ENCODE measurements at regions not wholly inside any gene's neighbourhood (a gene's known extent, or its start where the extent isn't known, plus 50 kb on each side); places are given as distances from the start of the nearest gene placed in this dataset.

GRCh38 chrX:69366183-69366582 is 137.9 kb upstream of the NALF2 start:
- no peak for DNase-seq (ENCODE audit: low spot score)
- no peak for ATAC-seq
- intact Hi-C loops (cut with DNase I), result no loop called here

- no peak for DNase-seq (ENCODE audit: low spot score)
- ATAC-seq, result no peak
These were observed 138.4 kb upstream of the NALF2 start for GRCh38 chrX:69365755-69366154.

GRCh38 chrX:69365349-69365748 is 138.8 kb upstream of the NALF2 start:
- DNase-seq (ENCODE audit: low spot score), result no peak
- intact Hi-C loops (cut with DNase I), result no loop called here
- ATAC-seq, result no peak

More at GRCh38 chrX:69365755-69366154, 138.4 kb upstream of the NALF2 start:
- intact Hi-C loops (cut with DNase I), result no loop called here

GRCh38 chrX:69362856-69363255 is 141.3 kb upstream of the NALF2 start:
- ATAC-seq (peak; percentile 92), DNase-seq (ENCODE audit: low spot score) (peak; percentile 68)
- intact Hi-C loops (cut with DNase I), result no loop called here

- intact Hi-C loops (cut with DNase I), result no loop called here
- DNase-seq (ENCODE audit: low spot score) (no peak), ATAC-seq (peak; percentile 12)
These were observed 141.8 kb upstream of the NALF2 start for GRCh38 chrX:69362354-69362753.

- DNase-seq (ENCODE audit: low spot score) (no peak), ATAC-seq (peak; percentile 44)
- intact Hi-C loops (cut with DNase I), result no loop called here
These were observed 142.7 kb upstream of the NALF2 start for GRCh38 chrX:69361311-69361845.

GRCh38 chrX:69357317-69357716 is 146.8 kb upstream of the NALF2 start:
- ATAC-seq (no peak), DNase-seq (ENCODE audit: low spot score) (no peak)
- intact Hi-C loops (cut with DNase I), result no loop called here

GRCh38 chrX:69324851-69325250 is 159.6 kb upstream of the PJA1 start:
- intact Hi-C loops (cut with DNase I), result no loop called here
- DNase-seq (ENCODE audit: low spot score), result no peak

GRCh38 chrX:69323786-69324720 is 158.8 kb upstream of the PJA1 start:
- no peak for DNase-seq (ENCODE audit: low spot score)
- no peak for ATAC-seq
- intact Hi-C loops (cut with DNase I), result no loop called here

More at GRCh38 chrX:69324851-69325250, 159.6 kb upstream of the PJA1 start:
- no peak for ATAC-seq

- ATAC-seq, result no peak
- DNase-seq (ENCODE audit: low spot score), result no peak
- intact Hi-C loops (cut with DNase I), result no loop called here
These were observed 156.5 kb upstream of the PJA1 start for GRCh38 chrX:69321789-69322188.

GRCh38 chrX:69321006-69321655 is 155.9 kb upstream of the PJA1 start:
- ATAC-seq (no peak), DNase-seq (ENCODE audit: low spot score) (no peak)
- intact Hi-C loops (cut with DNase I), result no loop called here

- no peak for DNase-seq (ENCODE audit: low spot score)
- intact Hi-C loops (cut with DNase I), result no loop called here
- no peak for ATAC-seq
These were observed 154.9 kb upstream of the PJA1 start for GRCh38 chrX:69320116-69320515.

GRCh38 chrX:69319376-69319775 is 154.1 kb upstream of the PJA1 start:
- ATAC-seq (no peak), DNase-seq (ENCODE audit: low spot score) (no peak)
- intact Hi-C loops (cut with DNase I), result no loop called here

- intact Hi-C loops (cut with DNase I), result no loop called here
- ATAC-seq (no peak), DNase-seq (ENCODE audit: low spot score) (no peak)
These were observed 153.5 kb upstream of the PJA1 start for GRCh38 chrX:69318651-69319340.

- DNase-seq (ENCODE audit: low spot score) (no peak), ATAC-seq (no peak)
- intact Hi-C loops (cut with DNase I), result no loop called here
These were observed 152.5 kb upstream of the PJA1 start for GRCh38 chrX:69317721-69318120.

- intact Hi-C loops (cut with DNase I), result no loop called here
- no peak for DNase-seq (ENCODE audit: low spot score)
- no peak for ATAC-seq
These were observed 149.4 kb upstream of the PJA1 start for GRCh38 chrX:69314436-69315348.

GRCh38 chrX:69313617-69314290 is 148.5 kb upstream of the PJA1 start:
- intact Hi-C loops (cut with DNase I), result no loop called here
- ATAC-seq, result no peak
- DNase-seq (ENCODE audit: low spot score), result no peak

Data from sciatic nerve (tissue), 2 donors.